Trophoblast cell (in vitro differentiated cells and primary cell): ENCODE measurements at regions not wholly inside any gene's neighbourhood (a gene's known extent, or its start where the extent isn't known, plus 50 kb on each side); places are given as distances from the start of the nearest gene placed in this dataset.

Experiments
- DNase-seq, 2 donors: peaks; one replicate each; pipeline ENCODE4 v3.0.0-alpha.2; 2016
- H2AFZ ChIP-seq: 2 replicates; pipeline ENCODE4 v1.6.1; 2013; ENCODE audit warnings: low read length, moderate library complexity, mild to moderate bottlenecking; ENCODE audit not compliant: insufficient read depth, poor library complexity
- H2AK5ac ChIP-seq: 2 replicates; pipeline ENCODE4 v1.6.1; 2013; ENCODE audit warnings: mild to moderate bottlenecking, low read length
- H2BK120ac ChIP-seq: 2 replicates; pipeline ENCODE4 v1.6.1; 2013; ENCODE audit warnings: low read length, mild to moderate bottlenecking, moderate library complexity; ENCODE audit not compliant: insufficient read depth, poor library complexity
- H2BK12ac ChIP-seq: 2 replicates; pipeline ENCODE4 v1.6.1; 2013; ENCODE audit warnings: mild to moderate bottlenecking, low read length, moderate library complexity
- H2BK5ac ChIP-seq: 2 replicates; pipeline ENCODE4 v1.6.1; 2013; ENCODE audit warnings: low read length, low read depth, moderate library complexity, mild to moderate bottlenecking; ENCODE audit not compliant: poor library complexity
- H3K14ac ChIP-seq: 2 replicates; pipeline ENCODE4 v1.6.1; 2013; ENCODE audit warnings: mild to moderate bottlenecking, low read length
- H3K18ac ChIP-seq: 2 replicates; pipeline ENCODE4 v1.6.1; 2013; ENCODE audit warnings: mild to moderate bottlenecking, low read length
- H3K23ac ChIP-seq: 2 replicates; pipeline ENCODE4 v1.6.1; 2013; ENCODE audit warnings: low read length
- H3K27ac ChIP-seq: 2 replicates; pipeline ENCODE4 v1.5.1; 2013; ENCODE audit warnings: low read depth, mild to moderate bottlenecking, inconsistent platforms, low read length, moderate library complexity
- H3K27me3 ChIP-seq: 2 replicates; pipeline ENCODE4 v1.6.1; 2013; ENCODE audit warnings: inconsistent platforms, mild to moderate bottlenecking, low read length, moderate library complexity; ENCODE audit not compliant: insufficient read depth
- H3K36me3 ChIP-seq, 2 experiments: 1 replicate in 1 of 2; 2 replicates in 1 of 2; pipeline ENCODE4 v1.6.1; 2013; ENCODE audit warnings: low read length in 2 of 2, mild to moderate bottlenecking in 2 of 2, moderate library complexity in 1 of 2; ENCODE audit not compliant: insufficient read depth in 2 of 2, control insufficient read depth in 1 of 2
- H3K4ac ChIP-seq: 2 replicates; pipeline ENCODE4 v1.6.1; 2013; ENCODE audit warnings: low read depth, mild to moderate bottlenecking, low read length, moderate library complexity
- H3K4me1 ChIP-seq, 2 experiments: 1 replicate in 1 of 2; 2 replicates in 1 of 2; pipeline ENCODE4 v1.6.1; 2013; ENCODE audit warnings: low read length in 2 of 2, mild to moderate bottlenecking in 2 of 2, moderate library complexity in 1 of 2; ENCODE audit not compliant: insufficient read depth in 2 of 2, control insufficient read depth in 1 of 2
- H3K4me2 ChIP-seq: 2 replicates; pipeline ENCODE4 v1.6.1; 2013; ENCODE audit warnings: inconsistent platforms, mild to moderate bottlenecking, low read length, moderate library complexity
- H3K4me3 ChIP-seq: 2 replicates; pipeline ENCODE4 v1.5.1; 2013; ENCODE audit warnings: mild to moderate bottlenecking, low read depth, low read length, inconsistent platforms
- H3K79me1 ChIP-seq: one replicate; pipeline ENCODE4 v1.6.1; 2013; ENCODE audit warnings: low read length
- H3K79me2 ChIP-seq: 2 replicates; pipeline ENCODE4 v1.6.1; 2013; ENCODE audit warnings: low read length, mild to moderate bottlenecking; ENCODE audit not compliant: control insufficient read depth, insufficient read depth, poor library complexity
- H3K9ac ChIP-seq: 2 replicates; pipeline ENCODE4 v1.6.1; 2013; ENCODE audit warnings: mild to moderate bottlenecking, low read length
- H3K9me3 ChIP-seq: 2 replicates; pipeline ENCODE4 v1.6.1; 2013; ENCODE audit warnings: low read depth, mild to moderate bottlenecking, control low read depth, inconsistent platforms, low read length; ENCODE audit not compliant: insufficient read depth
- H4K12ac ChIP-seq: 2 replicates; pipeline ENCODE4 v1.6.1; 2013; ENCODE audit warnings: low read depth, mild to moderate bottlenecking, low read length, moderate library complexity
- H4K8ac ChIP-seq: 2 replicates; pipeline ENCODE4 v1.6.1; 2013; ENCODE audit warnings: low read depth, mild to moderate bottlenecking, low read length, moderate library complexity
- H4K91ac ChIP-seq: one replicate; pipeline ENCODE4 v1.6.1; 2013; ENCODE audit warnings: low read depth, mild to moderate bottlenecking, low read length, moderate library complexity
- WGBS: extraction: QIAGEN DNeasy Blood & Tissue Kit; methylation state at CpG from one replicate; pipeline ENCODE4 v1.1.7; 2013; ENCODE audit warnings: missing lambda C conversion rate; ENCODE audit not compliant: insufficient read length, insufficient coverage; ENCODE audit errors: extremely low coverage; 5-methylcytosine and 5-hydroxymethylcytosine counted together

- Histone ChIP-seq H3K4me1 (no peaks in the 10 kb centered on the region), H4K12ac (no peak overlapping the region), H2AFZ (no peak overlapping the region), H3K79me1 (no peaks in the 10 kb centered on the region), H3K14ac (no peak overlapping the region), H3K9ac (no peak overlapping the region), H3K18ac (no peak overlapping the region), H3K36me3 (no peaks in the 10 kb centered on the region), H3K4me2 (no peak overlapping the region), H3K27ac (no peak overlapping the region), H3K9me3 (no peaks in the 10 kb centered on the region), H3K23ac (no peak overlapping the region), H3K79me2 (no peaks in the 10 kb centered on the region), H3K4me3 (no peak overlapping the region), H2BK12ac (no peak overlapping the region), H4K8ac (no peak overlapping the region), H2AK5ac (no peak overlapping the region), H2BK5ac (no peak overlapping the region), H2BK120ac (no peak overlapping the region), H3K4ac (no peak overlapping the region), H3K27me3 (no peaks in the 10 kb centered on the region), H4K91ac (no peak overlapping the region)
- WGBS, result no CpG with 5 or more reads among the region's 3 CpGs
- DNase-seq, result no peak
These were observed 312.4 kb upstream of the PABPC5 start for GRCh38 chrX:91122151-91122694.

GRCh38 chrX:91137883-91138282 lies 296.8 kb upstream of the PABPC5 start:
- no peaks in the 10 kb centered on the region for H3K79me2 ChIP-seq
- H3K14ac ChIP-seq, result no peak overlapping the region
- no peak overlapping the region for H4K12ac ChIP-seq
- no peak overlapping the region for H2BK12ac ChIP-seq
- H3K4me1 ChIP-seq, result no peaks in the 10 kb centered on the region
- H3K79me1 ChIP-seq, result no peaks in the 10 kb centered on the region
- no peak overlapping the region for H3K9ac ChIP-seq
- H4K91ac ChIP-seq, result no peak overlapping the region
- H2AFZ ChIP-seq, result no peak overlapping the region
- no peaks in the 10 kb centered on the region for H3K27me3 ChIP-seq
- DNase-seq, result no peak
- H2BK5ac ChIP-seq, result no peak overlapping the region
- no peak overlapping the region for H3K4me3 ChIP-seq
- no peak overlapping the region for H3K18ac ChIP-seq
- H2AK5ac ChIP-seq, result no peak overlapping the region
- H4K8ac ChIP-seq, result no peak overlapping the region
- no peak overlapping the region for H3K23ac ChIP-seq
- H3K9me3 ChIP-seq, result no peaks in the 10 kb centered on the region
- H3K4me2 ChIP-seq, result no peak overlapping the region
- H3K4ac ChIP-seq, result no peak overlapping the region
- H3K36me3 ChIP-seq, result no peaks in the 10 kb centered on the region
- WGBS, result no CpG with 5 or more reads among the region's 4 CpGs
- H3K27ac ChIP-seq, result no peak overlapping the region
- no peak overlapping the region for H2BK120ac ChIP-seq
